NT2/D1 (cell line): ENCODE measurements at regions not wholly inside any gene's neighbourhood (a gene's known extent, or its start where the extent isn't known, plus 50 kb on each side); places are given as distances from the start of the nearest gene placed in this dataset.

Experiments used
- SUZ12 ChIP-seq: IDR thresholded peaks from 2 replicates; pipeline ENCODE4 v1.6.1; 2011; ENCODE audit not compliant: insufficient read length, insufficient read depth; ENCODE audit errors: extremely low read depth
- YY1 ChIP-seq: IDR thresholded peaks from 2 replicates; pipeline ENCODE4 v1.6.1; 2011; ENCODE audit not compliant: insufficient read length, insufficient read depth
- ZNF274 ChIP-seq: IDR thresholded peaks from 2 replicates; pipeline ENCODE4 v1.6.1; 2011; ENCODE audit warnings: mild to moderate bottlenecking, low read depth, low read length

- TF ChIP-seq ZNF274: no peak
- TF ChIP-seq YY1: no peak
- no peak for TF ChIP-seq SUZ12
Observed at GRCh38 chr11:70931430-70931829, 320.9 kb downstream of the SHANK2 start.
